Fibroblast of lung (primary cell): ENCODE measurements at regions not wholly inside any gene's neighbourhood (a gene's known extent, or its start where the extent isn't known, plus 50 kb on each side); places are given as distances from the start of the nearest gene placed in this dataset.

Source experiments
- CTCF ChIP-seq, 2 donors: IDR thresholded peaks in 1 of 2; conservative IDR thresholded peaks in 1 of 2; 1 replicate in 1 of 2; 2 replicates in 1 of 2; pipeline ENCODE4 v1.5.1; 2011 to 2012; ENCODE audit warnings: low read length in 2 of 2, control low read depth in 1 of 2, inconsistent platforms in 1 of 2, low read depth in 1 of 2, mild to moderate bottlenecking in 1 of 2
- EZH2 ChIP-seq: IDR thresholded peaks from 2 replicates; pipeline ENCODE4 v1.5.1; 2012; ENCODE audit warnings: low read length, control low read depth, mild to moderate bottlenecking; ENCODE audit errors: missing control alignments

DNA sequence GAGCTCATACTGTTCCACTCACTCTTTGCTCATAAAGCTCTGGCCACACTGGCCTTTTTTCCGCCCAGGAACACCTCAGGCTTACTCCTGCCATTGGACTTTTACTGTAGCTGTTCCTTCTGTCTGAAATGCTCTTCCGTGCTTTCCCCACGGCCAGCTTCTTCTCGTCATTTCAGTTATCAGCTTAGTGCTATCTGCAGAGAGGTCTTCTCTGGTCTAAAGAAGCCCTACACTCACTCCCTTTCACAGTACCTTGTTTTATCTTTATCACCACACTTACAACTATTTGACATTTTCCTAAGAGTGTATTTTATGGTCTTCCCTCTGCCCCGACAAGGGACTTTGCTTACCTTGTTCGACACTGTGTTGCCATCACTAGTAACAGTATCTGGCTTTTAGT, 388.1 kb upstream of the SPRED2 start:
- TF ChIP-seq EZH2 (no peak), CTCF (conservative IDR thresholded peaks at IDR 0.05 in 1 of 2, IDR thresholded peaks at IDR 0.05 in 1 of 2; ENCODE audit: low read depth in 1 of 2, low read length in 2 of 2) (no peak)
